ENCODE measurements at regions not wholly inside any gene's neighbourhood (a gene's known extent, or its start where the extent isn't known, plus 50 kb on each side); places are given as distances from the start of the nearest gene placed in this dataset.
"Not testable (repeated sequence)": the region's sequence is repeated elsewhere in the genome, so short reads cannot be mapped to it uniquely, and the experiment has no call there.

DNA sequence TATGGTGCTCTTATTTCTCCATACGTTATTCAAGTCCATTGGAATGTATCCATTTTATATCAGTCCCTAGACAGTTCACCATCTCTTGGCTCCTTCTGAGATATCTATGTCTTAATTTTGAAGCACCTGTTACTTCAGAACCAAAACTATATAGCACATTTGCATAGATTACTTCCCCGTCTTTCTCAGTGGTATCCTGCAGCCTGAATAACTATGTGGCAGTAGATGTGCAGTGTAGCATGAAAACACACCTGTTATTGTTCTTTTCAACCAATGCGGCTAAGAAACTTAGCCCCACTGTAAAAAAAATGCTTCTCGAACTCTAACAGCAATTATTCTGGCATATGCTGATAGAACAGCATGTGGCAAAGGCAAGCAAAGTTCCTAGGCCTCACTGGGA lies 1184.4 kb upstream of the ADGRB3 start:
- DNase-seq (ENCODE audit: low spot score) (no peak), ATAC-seq (no peak)
- intact Hi-C loops (cut with DNase I) = no loop called here

GRCh38 chr6:67449602-67450001 lies 1185.5 kb upstream of the ADGRB3 start:
- intact Hi-C loops (cut with DNase I) = no loop called here
- DNase-seq (ENCODE audit: low spot score) (no peak), ATAC-seq (no peak)

GRCh38 chr6:67433124-67433523 lies 1202.0 kb upstream of the ADGRB3 start:
- ATAC-seq (no peak), DNase-seq (ENCODE audit: low spot score) (no peak)
- intact Hi-C loops (cut with DNase I) = no loop called here

- intact Hi-C loops (cut with DNase I) = no loop called here
- DNase-seq (ENCODE audit: low spot score) (no peak), ATAC-seq (no peak)
These were observed 1204.0 kb upstream of the ADGRB3 start for GRCh38 chr6:67431076-67431475.

GRCh38 chr6:67426686-67427085 lies 1208.4 kb upstream of the ADGRB3 start:
- DNase-seq (ENCODE audit: low spot score); intact Hi-C loops (cut with DNase I); ATAC-seq: not testable (repeated sequence)

DNA sequence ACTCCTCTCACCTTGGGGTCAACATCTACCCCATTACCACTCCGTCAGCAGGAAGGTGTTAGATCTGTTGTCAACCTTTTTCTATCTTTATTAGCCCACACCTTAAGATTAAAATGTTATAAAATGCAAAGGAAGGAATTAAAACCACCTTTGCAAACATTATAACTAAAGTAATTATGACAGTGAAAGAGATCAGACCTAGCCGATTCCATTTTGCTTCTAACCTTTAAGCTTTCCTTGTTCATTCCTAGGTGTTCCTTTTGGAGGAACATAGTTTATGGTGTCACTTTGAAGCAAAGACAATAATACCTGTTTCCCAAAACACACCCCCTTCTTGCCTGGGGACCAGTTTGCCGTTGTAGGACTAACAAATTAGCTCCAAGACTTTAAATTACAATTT lies 1223.0 kb upstream of the ADGRB3 start:
- intact Hi-C loops (cut with DNase I) = no loop called here
- no peak for DNase-seq (ENCODE audit: low spot score)
- ATAC-seq = no peak

- intact Hi-C loops (cut with DNase I) = no loop called here
These were observed 1224.0 kb upstream of the ADGRB3 start for GRCh38 chr6:67411036-67411435.

GRCh38 chr6:67394254-67394653 lies 1240.8 kb upstream of the ADGRB3 start:
- intact Hi-C loops (cut with DNase I) = no loop called here
- DNase-seq (ENCODE audit: low spot score) = no peak
- ATAC-seq = no peak

More at GRCh38 chr6:67411036-67411435, 1224.0 kb upstream of the ADGRB3 start:
- DNase-seq (ENCODE audit: low spot score) = no peak
- no peak for ATAC-seq

DNA sequence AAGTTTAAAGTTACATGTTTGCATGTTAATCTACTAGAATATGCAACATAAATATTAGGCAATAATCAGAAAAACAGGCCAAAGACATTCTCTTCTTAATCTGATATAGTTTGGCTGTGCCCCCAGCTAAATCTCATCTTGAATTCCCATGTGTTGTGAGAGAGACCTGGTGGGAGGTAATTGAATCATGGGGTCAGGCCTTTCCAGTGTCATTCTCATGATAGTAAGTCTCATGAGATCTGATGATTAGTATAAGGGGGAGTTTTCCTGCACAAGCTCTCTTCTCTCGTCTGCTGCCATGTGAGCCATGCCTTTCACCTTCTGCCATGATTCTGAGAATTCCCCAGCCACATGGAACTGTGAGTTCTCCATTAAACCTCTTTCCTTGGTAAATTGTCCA lies 1241.7 kb upstream of the ADGRB3 start:
- ATAC-seq (no peak), DNase-seq (ENCODE audit: low spot score) (no peak)
- intact Hi-C loops (cut with DNase I) = no loop called here

GRCh38 chr6:67391955-67392354 lies 1243.1 kb upstream of the ADGRB3 start:
- no peak for DNase-seq (ENCODE audit: low spot score)
- intact Hi-C loops (cut with DNase I) = no loop called here
- ATAC-seq = no peak

DNA sequence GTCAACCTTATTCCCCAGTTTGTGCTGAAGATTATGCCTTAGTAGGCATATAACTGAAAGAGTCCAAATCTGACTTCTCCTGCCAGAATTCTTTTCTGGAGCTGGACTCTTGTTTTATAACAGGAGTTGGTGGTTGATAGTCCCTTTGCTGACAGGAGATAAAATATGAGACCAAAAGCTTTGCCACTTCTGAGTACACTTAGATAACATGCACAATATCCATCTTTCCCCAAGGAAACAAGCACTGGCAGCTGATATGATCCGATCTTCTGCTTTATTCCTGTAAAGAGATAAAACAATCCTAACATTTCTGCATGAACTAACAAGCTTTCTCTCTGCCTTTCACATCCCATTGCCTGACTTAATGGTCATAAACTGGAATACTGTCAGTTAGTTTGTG lies 1265.4 kb upstream of the ADGRB3 start:
- intact Hi-C loops (cut with DNase I) = no loop called here
- ATAC-seq = no peak
- DNase-seq (ENCODE audit: low spot score) = no peak

GRCh38 chr6:67362976-67363375 lies 1272.1 kb upstream of the ADGRB3 start:
- intact Hi-C loops (cut with DNase I) = no loop called here
- no peak for ATAC-seq
- DNase-seq (ENCODE audit: low spot score) = no peak

DNA sequence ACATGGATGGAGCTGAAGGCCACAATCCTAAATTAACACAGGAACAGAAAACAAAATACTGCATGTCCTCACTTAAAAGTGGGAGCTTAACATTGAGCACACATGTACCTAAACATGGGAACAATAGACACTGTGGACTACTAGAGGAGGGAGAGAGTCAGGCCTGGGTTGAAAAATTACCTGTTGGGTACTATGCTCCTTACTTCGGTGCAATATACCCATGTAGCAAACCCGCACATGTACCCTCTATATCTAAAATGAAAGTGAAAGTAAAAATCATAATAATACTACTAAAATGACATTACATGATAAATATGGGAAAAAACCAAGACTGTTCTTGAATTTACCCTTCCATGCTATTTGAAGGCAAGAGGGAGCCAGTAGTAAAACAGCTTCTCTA lies 1273.8 kb upstream of the ADGRB3 start:
- intact Hi-C loops (cut with DNase I) = no loop called here
- ATAC-seq (no peak), DNase-seq (ENCODE audit: low spot score) (no peak)

- ATAC-seq (no peak), DNase-seq (ENCODE audit: low spot score) (no peak)
- intact Hi-C loops (cut with DNase I) = no loop called here
These were observed 1276.8 kb upstream of the ADGRB3 start for GRCh38 chr6:67358241-67358640.

DNA sequence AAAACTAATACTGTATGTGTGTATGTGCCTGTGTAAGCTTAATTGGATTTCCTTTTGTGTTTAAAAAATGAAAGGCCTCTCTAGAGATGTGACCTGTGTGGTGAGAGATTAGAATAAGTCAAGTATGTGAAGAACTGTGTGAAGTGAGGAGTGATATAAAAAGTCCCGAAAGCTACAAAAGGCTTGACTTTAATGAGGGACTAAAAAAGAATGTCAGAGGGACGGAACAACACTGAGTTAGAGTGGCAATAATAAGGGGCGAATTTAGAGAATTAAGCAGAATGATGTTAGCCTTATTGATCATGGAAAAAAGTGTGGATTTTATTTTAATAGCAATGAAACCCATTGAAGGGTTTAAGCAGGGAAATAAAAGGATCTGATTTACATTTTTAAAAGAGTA lies 1281.2 kb upstream of the ADGRB3 start:
- DNase-seq (ENCODE audit: low spot score) (no peak), ATAC-seq (no peak)
- intact Hi-C loops (cut with DNase I) = no loop called here

DNA sequence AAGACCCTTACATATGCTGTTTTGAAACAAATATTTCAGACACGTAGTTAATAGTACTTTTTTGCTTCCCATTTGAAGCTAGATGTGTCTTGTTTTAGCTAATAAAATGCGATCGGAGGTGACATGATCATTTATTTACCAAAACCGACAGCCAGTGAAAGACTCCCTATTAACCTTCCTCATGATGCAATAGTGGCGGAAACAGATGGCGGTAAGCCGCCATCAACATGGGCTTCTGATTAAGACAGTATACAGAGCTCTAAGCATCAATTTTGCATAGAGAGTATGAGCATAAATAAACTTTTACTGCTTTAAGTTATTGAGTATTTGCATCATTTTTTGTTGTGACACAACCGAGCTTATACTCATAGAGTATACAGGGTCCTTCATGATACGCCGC lies 1282.4 kb upstream of the ADGRB3 start:
- intact Hi-C loops (cut with DNase I) = no loop called here
- ATAC-seq (no peak), DNase-seq (ENCODE audit: low spot score) (no peak)

DNA sequence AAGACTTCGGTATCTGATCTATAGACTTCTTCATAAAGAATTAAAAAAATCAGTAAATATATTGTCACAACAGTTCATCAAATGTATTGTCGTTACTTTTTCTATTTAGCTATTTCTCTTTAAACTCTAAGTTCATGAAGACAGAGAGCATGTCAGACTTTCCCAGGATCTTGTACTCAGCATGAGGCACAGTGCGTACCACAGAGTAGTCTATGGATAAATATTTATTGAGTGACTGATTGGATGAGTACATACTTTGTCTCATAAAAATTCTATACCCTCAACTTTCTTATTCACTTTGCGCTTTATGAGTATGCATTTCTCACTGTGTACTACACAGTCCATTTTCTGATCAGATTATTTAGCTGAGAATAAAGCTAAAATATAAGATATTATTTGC lies 1284.4 kb upstream of the ADGRB3 start:
- no peak for DNase-seq (ENCODE audit: low spot score)
- intact Hi-C loops (cut with DNase I) = no loop called here

DNA sequence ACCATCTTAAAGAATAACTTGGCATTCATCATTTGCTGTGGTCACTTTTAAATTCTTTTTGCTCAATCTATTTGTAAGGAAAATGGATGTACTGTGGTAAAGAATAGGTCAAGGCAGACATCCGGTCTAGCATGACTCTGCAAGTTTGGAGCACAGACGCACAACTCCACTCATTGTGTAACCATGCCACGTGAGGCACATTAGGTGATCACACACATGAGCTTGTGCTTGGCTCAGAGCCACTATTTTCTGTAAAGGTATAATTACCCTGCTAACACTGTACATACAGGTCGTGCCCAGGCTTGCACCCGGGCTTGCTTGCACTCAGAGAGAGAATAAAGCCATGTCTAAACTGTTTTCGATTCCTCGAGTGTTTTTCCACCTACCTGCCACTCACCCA lies 1289.1 kb upstream of the ADGRB3 start:
- DNase-seq (ENCODE audit: low spot score) (no peak), ATAC-seq (no peak)
- intact Hi-C loops (cut with DNase I) = no loop called here

More for the DNA sequence above, 1284.4 kb upstream of the ADGRB3 start:
- ATAC-seq = no peak

DNA sequence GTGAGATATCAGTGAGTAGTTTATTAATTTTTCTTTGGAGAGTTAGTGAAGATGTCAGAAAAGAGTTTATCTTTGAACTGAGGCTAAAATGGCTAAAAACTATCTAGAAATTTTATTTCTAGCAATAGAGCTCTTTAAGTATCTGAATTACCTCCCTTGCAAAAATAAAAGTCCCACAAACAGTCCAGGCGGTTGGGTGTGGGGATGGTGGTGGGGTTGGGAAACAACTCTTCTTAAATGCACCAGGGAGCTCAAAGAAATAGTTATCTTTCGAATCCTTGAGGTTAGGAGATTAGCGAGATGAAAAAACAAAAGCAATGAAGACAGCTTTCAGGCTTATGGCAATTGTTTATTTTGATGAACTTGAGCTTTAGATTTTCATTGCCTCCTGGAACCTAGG lies 1299.1 kb upstream of the ADGRB3 start:
- DNase-seq (ENCODE audit: low spot score) (no peak), ATAC-seq (no peak)
- intact Hi-C loops (cut with DNase I) = no loop called here

GRCh38 chr6:67331304-67331703 lies 1303.8 kb upstream of the ADGRB3 start:
- ATAC-seq (no peak), DNase-seq (ENCODE audit: low spot score) (no peak)
- intact Hi-C loops (cut with DNase I) = no loop called here

- ATAC-seq = no peak
- intact Hi-C loops (cut with DNase I) = no loop called here
These were observed 1306.8 kb upstream of the ADGRB3 start for GRCh38 chr6:67328269-67328668.

GRCh38 chr6:67300430-67301040 lies 1334.5 kb upstream of the ADGRB3 start:
- no peak for ATAC-seq
- DNase-seq (ENCODE audit: low spot score) = no peak
- intact Hi-C loops (cut with DNase I) = loop anchor here (5.0 kb wide), 1 partner anchor 402 kb away; no protein-coding TSS in a partner anchor

More at GRCh38 chr6:67328269-67328668, 1306.8 kb upstream of the ADGRB3 start:
- DNase-seq (ENCODE audit: low spot score) = no peak
